ENCODE measurements at regions not wholly inside any gene's neighbourhood (a gene's known extent, or its start where the extent isn't known, plus 50 kb on each side); places are given as distances from the start of the nearest gene placed in this dataset.

- TF ChIP-seq CTCF (IDR thresholded peaks at IDR 0.05) (no peak), POLR2A (IDR thresholded peaks at IDR 0.05) (no peak)
These were observed 66.5 kb upstream of the VGLL3 start for GRCh38 chr3:87057474-87057873.

Measured in prostate gland (tissue), 2 donors.